SU-DHL-6 (cell line): ENCODE measurements at regions not wholly inside any gene's neighbourhood (a gene's known extent, or its start where the extent isn't known, plus 50 kb on each side); places are given as distances from the start of the nearest gene placed in this dataset.

Source experiments
- EZH2phosphoT487 ChIP-seq: fragments of 200-600 bp; sonication (generic), shearing (Covaris generic); conservative IDR thresholded peaks from 2 replicates; pipeline ENCODE4 v1.6.1; 2018; ENCODE audit warnings: mild to moderate bottlenecking, antibody characterized with exemption, low read length, moderate library complexity, mixed read lengths
- TF ChIP-seq, protein P1 (sequence below): fragments of 200-600 bp; sonication (generic); IDR thresholded peaks from one replicate; pipeline ENCODE4 v1.5.1; 2017; ENCODE audit warnings: antibody characterized with exemption, mild to moderate bottlenecking, low read length, moderate library complexity; ENCODE audit not compliant: insufficient read depth, poor library complexity, severe bottlenecking

DNA sequence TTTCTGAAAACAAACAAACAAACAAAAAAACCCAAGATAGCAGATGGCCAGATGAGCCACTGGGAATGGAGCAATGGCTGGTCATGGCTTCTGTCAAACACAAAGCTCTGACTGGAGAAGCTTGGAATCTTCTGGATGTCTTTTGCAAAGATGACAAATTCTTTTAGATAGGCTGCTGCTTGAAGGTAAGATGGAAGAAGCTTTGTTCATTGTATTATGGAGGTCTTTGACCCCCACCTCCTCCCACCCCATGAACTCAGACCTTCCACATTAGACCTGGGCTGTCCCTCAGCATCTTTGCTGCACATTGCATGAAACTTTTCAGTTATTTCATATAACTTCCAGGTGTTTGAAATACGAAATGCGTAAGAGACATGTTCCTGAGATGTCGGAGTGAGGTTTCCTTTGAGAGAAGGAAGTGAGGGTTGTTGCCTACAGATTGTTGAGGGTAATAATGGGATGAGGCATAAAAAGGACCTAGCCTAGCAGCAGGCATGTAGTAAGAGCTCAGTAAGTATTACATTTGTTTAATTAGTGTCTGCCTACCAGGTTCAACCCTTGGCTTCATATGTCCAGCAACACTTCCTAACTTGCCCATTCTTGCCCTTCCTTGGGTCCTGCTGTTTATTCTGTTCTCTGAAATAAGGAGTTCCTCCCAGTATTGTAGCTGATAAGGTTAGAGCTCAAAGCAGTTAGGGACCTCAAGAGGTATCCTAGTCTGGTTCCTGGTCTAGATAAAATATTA is 51.4 kb upstream of the IER3 start:
- TF ChIP-seq, protein P1, sequence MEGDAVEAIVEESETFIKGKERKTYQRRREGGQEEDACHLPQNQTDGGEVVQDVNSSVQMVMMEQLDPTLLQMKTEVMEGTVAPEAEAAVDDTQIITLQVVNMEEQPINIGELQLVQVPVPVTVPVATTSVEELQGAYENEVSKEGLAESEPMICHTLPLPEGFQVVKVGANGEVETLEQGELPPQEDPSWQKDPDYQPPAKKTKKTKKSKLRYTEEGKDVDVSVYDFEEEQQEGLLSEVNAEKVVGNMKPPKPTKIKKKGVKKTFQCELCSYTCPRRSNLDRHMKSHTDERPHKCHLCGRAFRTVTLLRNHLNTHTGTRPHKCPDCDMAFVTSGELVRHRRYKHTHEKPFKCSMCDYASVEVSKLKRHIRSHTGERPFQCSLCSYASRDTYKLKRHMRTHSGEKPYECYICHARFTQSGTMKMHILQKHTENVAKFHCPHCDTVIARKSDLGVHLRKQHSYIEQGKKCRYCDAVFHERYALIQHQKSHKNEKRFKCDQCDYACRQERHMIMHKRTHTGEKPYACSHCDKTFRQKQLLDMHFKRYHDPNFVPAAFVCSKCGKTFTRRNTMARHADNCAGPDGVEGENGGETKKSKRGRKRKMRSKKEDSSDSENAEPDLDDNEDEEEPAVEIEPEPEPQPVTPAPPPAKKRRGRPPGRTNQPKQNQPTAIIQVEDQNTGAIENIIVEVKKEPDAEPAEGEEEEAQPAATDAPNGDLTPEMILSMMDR = no peak
- TF ChIP-seq EZH2phosphoT487 = no peak
